ENCODE measurements at regions not wholly inside any gene's neighbourhood (a gene's known extent, or its start where the extent isn't known, plus 50 kb on each side); places are given as distances from the start of the nearest gene placed in this dataset.
A peak's percentile ranks its signal among the peaks of the same experiment; 100 is the strongest.

- TF ChIP-seq CTCF (IDR thresholded peaks at IDR 0.05) (peak; percentile 39), EZH2 (IDR thresholded peaks at IDR 0.05) (no peak), EZH2phosphoT487 (IDR thresholded peaks at IDR 0.05) (no peak)
These were observed 112.9 kb downstream of the SPATA31D1 start for GRCh38 chr9:82101475-82101874.
